ENCODE measurements at regions not wholly inside any gene's neighbourhood (a gene's known extent, or its start where the extent isn't known, plus 50 kb on each side); places are given as distances from the start of the nearest gene placed in this dataset.

DNA sequence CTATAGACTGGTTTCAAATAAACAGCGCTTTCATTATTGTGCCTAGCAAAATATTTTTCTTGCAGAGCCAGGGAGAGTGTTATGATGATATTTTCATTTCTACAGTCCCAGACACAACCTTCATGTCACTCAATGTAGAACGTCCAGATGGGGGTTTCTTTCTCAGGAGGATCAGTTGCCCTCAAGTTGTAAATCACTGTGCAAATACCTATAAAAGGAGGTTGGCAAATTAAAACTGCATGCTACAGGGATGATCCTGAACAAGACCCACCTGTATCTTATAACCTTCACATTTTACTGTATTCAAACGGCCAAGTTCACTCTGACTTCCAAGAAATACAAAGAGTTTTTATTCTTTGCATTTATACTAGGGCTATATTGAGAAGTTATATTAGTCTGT lies 486.0 kb downstream of the EDEM1 start:
- DNase-seq (ENCODE audit: low read depth) = no peak
- no peak overlapping the region for H3K4me3 ChIP-seq (ENCODE audit: low read length)
- TF ChIP-seq CTCF (conservative IDR thresholded peaks at IDR 0.05; ENCODE audit: low read length) = no peak

DNA sequence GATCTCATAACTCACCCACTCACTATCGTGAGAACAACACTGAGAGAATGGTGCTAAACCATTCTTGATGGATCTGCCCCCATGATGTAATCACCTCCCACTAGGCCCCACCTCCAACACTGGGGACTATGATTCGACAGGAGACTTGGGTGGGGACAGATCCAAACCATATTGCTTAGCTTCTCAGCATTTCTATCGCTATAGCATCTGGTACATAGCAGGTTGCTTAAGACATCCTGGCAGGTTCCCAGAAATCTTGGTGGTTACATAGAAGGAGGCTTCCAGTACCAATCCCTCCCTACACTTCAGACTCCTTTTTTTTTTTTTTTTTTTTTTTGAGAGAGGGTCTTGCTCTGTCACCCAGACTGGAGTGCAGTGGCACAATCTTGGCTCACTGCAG lies 487.8 kb downstream of the EDEM1 start:
- no peak overlapping the region for H3K4me3 ChIP-seq (ENCODE audit: low read length)
- DNase-seq (ENCODE audit: low read depth) = no peak
- no peak for TF ChIP-seq CTCF (conservative IDR thresholded peaks at IDR 0.05; ENCODE audit: low read length)

- no peak for TF ChIP-seq CTCF (conservative IDR thresholded peaks at IDR 0.05; ENCODE audit: low read length)
- no peak overlapping the region for H3K4me3 ChIP-seq (ENCODE audit: low read length)
These were observed 490.0 kb downstream of the EDEM1 start for GRCh38 chr3:5677555-5677954.

DNA sequence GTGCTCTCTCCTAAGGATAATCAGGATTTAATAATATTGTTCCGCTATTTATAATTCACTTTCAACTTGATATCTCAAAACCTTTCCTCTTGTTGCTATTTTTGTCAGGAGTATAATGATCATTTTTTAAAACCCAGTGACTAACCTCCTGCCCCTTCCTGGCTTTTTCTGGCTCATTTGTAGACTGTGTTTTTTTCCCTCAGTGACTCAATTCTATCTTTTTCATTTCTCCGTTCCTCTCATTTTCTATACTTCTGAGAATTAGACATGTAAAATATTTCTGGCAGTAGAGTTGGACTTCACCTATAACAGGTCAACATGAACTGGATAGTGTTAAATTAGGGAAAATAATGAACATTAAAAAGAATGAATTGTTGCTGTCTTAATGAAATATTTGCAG lies 490.7 kb downstream of the EDEM1 start:
- no peak for TF ChIP-seq CTCF (conservative IDR thresholded peaks at IDR 0.05; ENCODE audit: low read length)
- no peak for DNase-seq (ENCODE audit: low read depth)
- H3K4me3 ChIP-seq (ENCODE audit: low read length) = no peak overlapping the region

More at GRCh38 chr3:5677555-5677954, 490.0 kb downstream of the EDEM1 start:
- DNase-seq (ENCODE audit: low read depth) = no peak

- no peak overlapping the region for H3K4me3 ChIP-seq (ENCODE audit: low read length)
- DNase-seq (ENCODE audit: low read depth) = no peak
- no peak for TF ChIP-seq CTCF (conservative IDR thresholded peaks at IDR 0.05; ENCODE audit: low read length)
These were observed 491.3 kb downstream of the EDEM1 start for GRCh38 chr3:5678844-5679243.

DNA sequence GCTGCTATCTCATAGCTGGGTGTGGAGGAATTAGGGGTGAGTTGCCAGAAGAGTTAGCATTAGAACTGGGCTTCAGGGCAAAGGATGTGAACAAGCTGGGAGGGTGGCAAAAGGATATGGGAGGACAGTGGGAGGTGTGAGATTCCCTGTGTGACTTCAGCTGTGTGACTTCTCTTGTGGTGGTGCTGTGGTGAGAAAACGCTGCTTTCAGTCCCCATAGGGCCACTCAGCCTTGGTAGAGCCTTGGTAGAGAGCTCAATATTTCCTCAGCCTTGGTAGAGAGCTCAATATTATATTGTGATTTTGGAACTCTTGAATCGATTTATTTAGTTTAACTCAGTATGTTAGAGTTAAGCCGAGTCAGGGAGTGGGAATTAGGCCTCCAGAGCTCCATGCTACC lies 499.7 kb downstream of the EDEM1 start:
- no peak for DNase-seq (ENCODE audit: low read depth)
- H3K4me3 ChIP-seq (ENCODE audit: low read length) = no peak overlapping the region
- TF ChIP-seq CTCF (conservative IDR thresholded peaks at IDR 0.05; ENCODE audit: low read length) = no peak

DNA sequence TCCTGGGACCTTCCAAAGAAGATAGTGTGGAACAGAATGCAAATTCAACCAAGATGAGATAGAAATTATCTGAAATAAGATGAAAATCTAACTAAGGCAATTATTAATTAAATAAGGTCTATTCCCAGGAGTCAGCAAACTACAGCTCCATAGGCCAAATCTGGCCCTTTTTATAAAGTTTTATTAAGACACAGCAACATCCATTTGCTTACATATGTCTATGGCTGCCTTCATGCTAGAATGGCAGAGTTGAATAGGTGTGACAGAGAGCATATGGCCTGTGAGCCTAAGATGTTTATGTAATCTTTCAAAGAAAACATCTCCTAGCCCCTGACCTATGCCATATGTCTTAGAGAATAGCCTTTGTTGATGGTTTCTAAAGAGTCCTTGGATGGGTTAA lies 503.0 kb downstream of the EDEM1 start:
- no peak overlapping the region for H3K4me3 ChIP-seq (ENCODE audit: low read length)
- no peak for TF ChIP-seq CTCF (conservative IDR thresholded peaks at IDR 0.05; ENCODE audit: low read length)
- no peak for DNase-seq (ENCODE audit: low read depth)

All from AG10803 (cell line).